ENCODE measurements at regions not wholly inside any gene's neighbourhood (a gene's known extent, or its start where the extent isn't known, plus 50 kb on each side); places are given as distances from the start of the nearest gene placed in this dataset.

DNA sequence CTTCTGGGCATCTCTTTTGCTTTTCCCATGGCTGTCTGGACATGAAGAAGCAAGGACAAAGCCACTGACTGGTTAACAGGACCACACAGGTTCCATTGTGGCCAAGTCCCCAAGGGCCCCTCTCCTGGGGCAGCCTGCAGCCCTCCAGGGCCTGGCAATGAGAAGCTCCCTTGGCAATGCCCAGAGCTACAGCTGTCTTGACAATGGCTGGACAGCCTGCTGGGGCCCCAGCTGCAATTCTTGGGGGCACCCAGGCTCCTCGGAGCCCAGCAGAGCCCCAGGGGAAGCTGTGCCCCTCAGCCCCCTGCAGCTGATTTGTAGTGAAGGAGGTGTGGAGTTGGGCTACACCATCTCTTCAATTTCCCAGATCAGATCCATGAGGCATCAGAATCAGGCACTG lies 384.9 kb upstream of the PODXL start:
- TF ChIP-seq, protein P1, sequence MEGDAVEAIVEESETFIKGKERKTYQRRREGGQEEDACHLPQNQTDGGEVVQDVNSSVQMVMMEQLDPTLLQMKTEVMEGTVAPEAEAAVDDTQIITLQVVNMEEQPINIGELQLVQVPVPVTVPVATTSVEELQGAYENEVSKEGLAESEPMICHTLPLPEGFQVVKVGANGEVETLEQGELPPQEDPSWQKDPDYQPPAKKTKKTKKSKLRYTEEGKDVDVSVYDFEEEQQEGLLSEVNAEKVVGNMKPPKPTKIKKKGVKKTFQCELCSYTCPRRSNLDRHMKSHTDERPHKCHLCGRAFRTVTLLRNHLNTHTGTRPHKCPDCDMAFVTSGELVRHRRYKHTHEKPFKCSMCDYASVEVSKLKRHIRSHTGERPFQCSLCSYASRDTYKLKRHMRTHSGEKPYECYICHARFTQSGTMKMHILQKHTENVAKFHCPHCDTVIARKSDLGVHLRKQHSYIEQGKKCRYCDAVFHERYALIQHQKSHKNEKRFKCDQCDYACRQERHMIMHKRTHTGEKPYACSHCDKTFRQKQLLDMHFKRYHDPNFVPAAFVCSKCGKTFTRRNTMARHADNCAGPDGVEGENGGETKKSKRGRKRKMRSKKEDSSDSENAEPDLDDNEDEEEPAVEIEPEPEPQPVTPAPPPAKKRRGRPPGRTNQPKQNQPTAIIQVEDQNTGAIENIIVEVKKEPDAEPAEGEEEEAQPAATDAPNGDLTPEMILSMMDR (conservative IDR thresholded peaks at IDR 0.05): no peak
- TF ChIP-seq EZH2 (IDR thresholded peaks at IDR 0.05; ENCODE audit: low read depth): no peak
